Thyroid gland (tissue), 4 donors: ENCODE measurements at regions not wholly inside any gene's neighbourhood (a gene's known extent, or its start where the extent isn't known, plus 50 kb on each side); places are given as distances from the start of the nearest gene placed in this dataset.

Experiments
- POLR2A ChIP-seq, 2 donors: fragments of 450-650 bp; IDR thresholded peaks; one replicate each; pipeline ENCODE4 v1.6.1; 2017; ENCODE audit warnings: antibody characterized with exemption in 2 of 2, mild to moderate bottlenecking in 2 of 2, moderate library complexity in 1 of 2
- TF ChIP-seq, protein P1 (sequence below), 6 experiments: fragments of 200-600 bp in 3 of 6; fragments of 450-650 bp in 3 of 6; sonication (generic) in 3 of 6; IDR thresholded peaks; one replicate each; pipeline ENCODE4 v1.5.1; 2016 to 2019; ENCODE audit warnings: antibody characterized with exemption in 6 of 6, mild to moderate bottlenecking in 2 of 6, inconsistent platforms in 1 of 6, moderate library complexity in 1 of 6

DNA sequence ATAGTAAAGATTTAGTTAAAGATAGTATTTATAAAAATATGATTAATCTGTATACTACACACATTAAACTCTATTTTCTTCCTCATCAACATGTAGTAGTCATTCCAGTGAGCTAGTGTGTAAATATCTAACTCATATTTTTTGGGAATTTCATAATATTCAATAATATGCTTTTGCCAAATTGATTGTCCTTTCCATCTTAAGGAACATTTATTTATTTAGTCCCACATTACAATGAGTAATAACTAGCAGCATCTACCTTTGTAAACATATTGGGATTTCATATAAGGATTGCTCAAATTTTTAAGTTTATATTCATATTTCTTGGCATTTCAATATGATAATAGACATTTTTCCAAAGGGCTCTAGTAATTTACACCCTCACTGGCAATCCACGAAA, 53.9 kb upstream of the GOLGA8B start:
- TF ChIP-seq, protein P1, sequence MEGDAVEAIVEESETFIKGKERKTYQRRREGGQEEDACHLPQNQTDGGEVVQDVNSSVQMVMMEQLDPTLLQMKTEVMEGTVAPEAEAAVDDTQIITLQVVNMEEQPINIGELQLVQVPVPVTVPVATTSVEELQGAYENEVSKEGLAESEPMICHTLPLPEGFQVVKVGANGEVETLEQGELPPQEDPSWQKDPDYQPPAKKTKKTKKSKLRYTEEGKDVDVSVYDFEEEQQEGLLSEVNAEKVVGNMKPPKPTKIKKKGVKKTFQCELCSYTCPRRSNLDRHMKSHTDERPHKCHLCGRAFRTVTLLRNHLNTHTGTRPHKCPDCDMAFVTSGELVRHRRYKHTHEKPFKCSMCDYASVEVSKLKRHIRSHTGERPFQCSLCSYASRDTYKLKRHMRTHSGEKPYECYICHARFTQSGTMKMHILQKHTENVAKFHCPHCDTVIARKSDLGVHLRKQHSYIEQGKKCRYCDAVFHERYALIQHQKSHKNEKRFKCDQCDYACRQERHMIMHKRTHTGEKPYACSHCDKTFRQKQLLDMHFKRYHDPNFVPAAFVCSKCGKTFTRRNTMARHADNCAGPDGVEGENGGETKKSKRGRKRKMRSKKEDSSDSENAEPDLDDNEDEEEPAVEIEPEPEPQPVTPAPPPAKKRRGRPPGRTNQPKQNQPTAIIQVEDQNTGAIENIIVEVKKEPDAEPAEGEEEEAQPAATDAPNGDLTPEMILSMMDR (IDR thresholded peaks at IDR 0.05): no peak
- TF ChIP-seq POLR2A (IDR thresholded peaks at IDR 0.05): no peak
